ENCODE measurements at regions not wholly inside any gene's neighbourhood (a gene's known extent, or its start where the extent isn't known, plus 50 kb on each side); places are given as distances from the start of the nearest gene placed in this dataset.
A peak's percentile ranks its signal among the peaks of the same experiment; 100 is the strongest.

DNA sequence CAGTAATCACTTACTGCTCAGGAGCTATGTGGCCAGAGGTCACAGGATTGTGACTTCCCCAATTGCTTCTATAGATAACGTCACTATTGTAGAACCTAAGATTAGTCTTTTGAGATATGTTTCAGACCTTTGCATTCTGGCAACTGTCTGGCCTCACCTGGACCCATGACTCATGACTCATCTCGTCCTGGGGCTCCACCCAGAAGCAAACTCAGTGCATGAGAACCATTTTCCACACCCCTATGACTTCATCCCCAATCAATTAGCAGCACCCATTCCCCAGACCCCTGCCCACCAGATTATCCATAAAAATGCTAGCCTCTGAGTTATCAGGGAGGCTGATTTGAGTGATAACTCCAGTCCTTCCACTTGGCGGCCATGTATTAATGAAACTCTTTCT lies 186.9 kb downstream of the EMP1 start:
- no peak for DNase-seq (ENCODE audit: low read depth in 2 of 2)

DNA sequence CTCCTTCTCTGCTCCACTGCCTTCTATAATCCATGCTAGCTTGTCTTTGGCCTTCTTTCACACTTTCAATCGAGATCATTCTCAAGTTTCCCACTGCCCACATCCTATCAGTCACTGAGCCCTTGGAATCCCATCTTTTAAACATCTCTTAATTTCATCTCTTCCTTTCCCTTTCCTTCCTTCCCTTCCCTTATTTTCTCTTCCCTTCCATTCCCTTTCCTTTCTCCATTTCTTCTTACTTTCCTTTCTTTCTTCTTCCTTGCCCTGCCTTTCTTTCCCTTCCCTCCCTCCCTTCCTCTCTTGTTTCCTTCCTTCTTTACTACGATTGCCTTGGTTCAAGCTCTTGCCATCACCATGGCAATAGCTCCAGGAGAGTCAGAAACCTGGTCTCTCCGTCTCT lies 183.8 kb downstream of the EMP1 start:
- no peak for DNase-seq (ENCODE audit: low read depth in 2 of 2)

GRCh38 chr12:13379531-13380188 lies 183.1 kb downstream of the EMP1 start:
- no peak for DNase-seq (ENCODE audit: low read depth in 2 of 2)

GRCh38 chr12:13377698-13378097 lies 181.2 kb downstream of the EMP1 start:
- DNase-seq (ENCODE audit: low read depth in 2 of 2), result no peak

DNA sequence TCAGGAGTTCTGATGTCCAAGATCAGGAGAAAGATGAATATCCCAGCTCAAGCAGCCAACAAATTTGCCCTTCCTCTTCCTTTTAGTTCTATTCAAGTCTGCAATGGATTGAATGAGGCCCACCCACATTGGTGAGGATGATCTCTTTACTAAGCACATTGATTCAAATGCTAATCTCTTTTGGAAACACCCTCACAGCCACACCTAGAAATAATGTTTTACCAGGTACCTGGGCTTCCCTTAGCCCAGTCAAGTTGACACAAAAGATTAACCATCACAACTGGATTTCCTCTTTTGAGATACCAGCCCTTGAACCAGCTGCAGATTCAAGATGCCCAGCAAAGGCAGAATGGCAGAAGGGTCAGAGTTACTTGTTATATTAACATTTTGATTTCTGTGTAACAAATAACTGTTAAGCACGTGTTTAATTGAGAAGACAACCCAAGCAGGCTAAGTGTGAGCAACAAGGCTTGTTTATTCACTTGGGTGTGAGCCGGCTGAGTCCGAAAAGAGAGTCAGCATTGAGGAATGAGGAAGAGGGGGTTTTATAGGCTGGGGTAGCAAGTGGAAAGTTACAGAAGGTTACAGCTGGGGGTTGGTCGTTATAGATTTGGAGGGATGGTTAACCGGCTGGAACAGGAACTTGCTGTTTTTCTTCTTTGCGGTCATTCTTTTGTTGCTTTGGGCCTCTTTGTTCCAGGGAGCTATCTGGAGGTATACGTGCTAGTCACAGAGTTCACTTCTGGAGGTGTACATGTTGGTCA lies 180.3 kb downstream of the EMP1 start:
- no peak for DNase-seq (ENCODE audit: low read depth in 2 of 2)

DNA sequence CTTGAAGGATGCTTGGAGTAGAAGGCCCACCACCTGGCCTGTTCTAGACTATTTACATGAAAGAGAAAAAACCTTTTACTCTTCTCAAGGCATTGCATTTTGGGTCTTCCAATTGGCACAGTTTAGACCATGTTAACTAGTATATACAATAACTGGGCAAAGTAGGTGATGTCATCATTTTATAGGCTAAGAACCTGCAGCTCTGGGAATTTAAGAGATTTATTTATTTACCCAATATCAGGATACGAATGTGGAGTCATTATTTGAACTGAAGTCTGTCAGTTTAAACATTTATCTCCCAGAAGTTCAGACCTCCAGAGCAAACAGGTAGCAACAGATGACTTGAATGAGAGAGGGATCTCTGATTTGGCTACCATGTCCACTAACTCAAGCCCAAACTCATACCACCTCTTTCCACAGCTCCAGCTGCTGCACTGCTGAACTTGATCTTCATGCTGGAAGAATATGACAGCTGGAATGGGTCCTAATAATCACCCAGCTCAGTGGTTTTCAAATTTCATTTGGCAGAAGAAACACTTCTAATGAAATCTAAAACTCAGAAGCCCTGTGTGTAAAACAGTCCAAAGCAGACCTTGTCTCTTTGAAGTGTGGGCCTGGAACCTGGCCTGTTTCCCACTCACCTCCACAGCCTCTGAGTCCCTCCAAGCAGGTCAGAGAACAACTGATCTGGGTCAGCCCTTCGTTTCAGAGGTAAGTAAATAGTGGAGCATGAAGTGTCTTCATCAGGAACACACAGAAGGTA lies 179.2 kb downstream of the EMP1 start:
- no peak for DNase-seq (ENCODE audit: low read depth in 2 of 2)

DNA sequence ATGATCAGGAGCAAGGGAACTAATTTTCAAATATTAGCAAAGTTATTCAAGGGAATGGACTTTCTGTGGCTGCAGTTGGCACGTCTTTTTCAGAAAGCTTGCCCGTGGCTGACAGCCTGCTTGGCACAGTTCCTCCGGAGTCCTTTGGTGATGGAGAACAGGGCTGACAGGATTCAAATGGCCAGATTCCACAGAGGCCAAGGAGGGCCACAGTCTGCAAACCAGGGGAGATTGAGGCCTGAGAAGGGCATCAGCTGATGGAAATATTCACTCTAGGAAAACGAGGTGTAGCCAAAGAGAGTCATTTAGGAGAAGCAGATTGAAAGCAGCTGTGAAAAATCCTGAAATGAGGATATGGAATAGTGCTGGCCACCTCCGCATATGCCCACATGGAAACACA lies 178.3 kb downstream of the EMP1 start:
- no peak for DNase-seq (ENCODE audit: low read depth in 2 of 2)

DNA sequence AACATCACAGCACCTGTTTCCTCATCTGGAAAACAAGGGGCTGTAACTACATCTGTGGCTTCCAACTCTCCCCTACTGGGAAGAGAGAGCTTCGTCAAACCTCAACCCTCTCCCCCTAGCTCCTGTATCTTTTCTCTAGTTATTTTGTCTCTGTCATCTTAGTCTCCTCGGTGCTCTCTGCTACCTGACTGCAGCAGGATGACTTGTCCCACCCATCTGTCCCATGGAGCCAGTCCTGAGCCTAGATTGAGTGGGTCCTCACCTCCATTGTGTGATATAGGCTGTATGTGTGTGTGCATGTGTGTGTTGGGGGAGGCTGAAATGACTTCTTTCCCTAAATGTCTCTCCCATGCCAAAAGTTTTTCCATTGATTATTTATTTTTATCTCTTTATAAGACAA lies 177.3 kb downstream of the EMP1 start:
- no peak for DNase-seq (ENCODE audit: low read depth in 2 of 2)

DNA sequence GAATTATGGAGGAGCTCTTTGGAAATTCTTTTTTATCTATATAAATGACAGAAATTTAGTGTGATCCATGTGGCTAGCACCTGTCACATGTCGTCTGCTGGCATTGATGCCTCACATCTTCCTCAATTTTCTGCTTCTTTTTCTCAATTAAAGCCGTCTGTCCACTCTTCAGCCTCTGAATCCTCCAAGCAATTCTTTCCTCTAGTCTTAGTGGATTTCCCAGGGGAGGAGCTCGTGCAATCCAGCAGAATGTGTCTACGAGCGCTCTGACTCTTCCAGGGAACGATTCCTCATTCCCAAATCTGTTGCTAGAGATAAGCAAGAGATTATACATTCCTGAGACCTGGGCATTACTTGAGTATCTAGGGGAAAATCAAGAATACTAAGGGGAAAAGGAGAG lies 176.6 kb downstream of the EMP1 start:
- DNase-seq (ENCODE audit: low read depth in 2 of 2), result no peak

GRCh38 chr12:13372386-13372785 lies 175.9 kb downstream of the EMP1 start:
- no peak for DNase-seq (ENCODE audit: low read depth in 2 of 2)

DNA sequence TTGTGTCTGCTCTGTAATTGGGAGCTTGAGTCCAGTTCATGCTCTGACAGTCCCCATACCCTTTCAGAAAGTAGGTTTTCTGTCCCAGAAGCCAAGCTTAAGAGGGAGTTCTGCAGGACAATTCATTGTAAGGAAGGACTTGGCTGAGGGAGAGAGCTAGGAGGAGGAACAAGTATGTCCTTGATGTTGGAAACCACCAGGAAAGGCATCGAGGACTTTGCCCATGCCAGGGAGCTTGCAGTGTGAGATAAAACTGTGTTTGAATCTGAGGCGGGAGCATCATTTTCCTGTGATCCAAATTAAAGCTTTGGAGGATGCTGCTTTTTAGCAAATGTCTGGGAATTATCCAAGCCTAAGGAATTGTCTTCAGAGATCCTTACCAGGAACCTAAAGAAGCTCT lies 175.3 kb downstream of the EMP1 start:
- no peak for DNase-seq (ENCODE audit: low read depth in 2 of 2)

DNA sequence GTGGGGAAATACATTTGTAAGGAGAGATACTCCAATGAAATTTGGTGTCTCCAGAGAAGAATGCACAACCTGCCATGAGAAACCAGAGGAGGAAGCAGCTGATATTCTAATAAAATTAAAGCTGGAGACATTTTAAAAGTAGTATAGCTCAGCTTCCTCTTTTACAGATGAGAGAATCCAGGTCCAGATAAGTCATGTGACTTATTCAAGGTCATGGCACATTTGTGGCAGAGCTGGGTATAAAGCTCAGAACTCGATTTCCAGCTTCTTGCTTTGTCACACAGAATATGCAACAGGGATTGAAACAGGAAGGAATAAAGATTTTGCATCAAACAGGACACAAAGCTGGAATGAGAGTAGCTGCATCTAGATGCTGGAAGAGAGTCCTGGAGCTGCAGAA lies 174.8 kb downstream of the EMP1 start:
- DNase-seq (ENCODE audit: low read depth in 2 of 2), result no peak

- DNase-seq (ENCODE audit: low read depth in 2 of 2), result no peak
Measured at GRCh38 chr12:13369474-13370056, 173.0 kb downstream of the EMP1 start.

DNA sequence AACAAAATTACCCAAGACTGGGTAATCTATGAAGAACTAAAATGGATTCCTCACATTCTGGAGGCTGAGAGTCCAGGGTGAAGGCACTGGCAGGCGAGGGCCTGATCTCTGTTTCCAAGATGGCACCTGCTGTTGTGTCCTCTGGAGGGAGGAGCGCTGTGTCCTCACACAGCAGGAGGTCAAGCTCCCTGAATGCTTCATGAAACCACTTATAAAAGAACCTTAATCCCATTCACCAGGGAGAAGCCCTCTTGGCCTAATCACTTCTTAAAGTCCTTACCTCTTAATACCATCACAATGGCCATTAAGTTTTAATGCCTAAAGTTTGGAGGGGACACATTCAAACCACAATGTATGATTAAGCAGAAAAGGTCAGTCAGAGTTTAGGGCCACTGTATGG lies 172.4 kb downstream of the EMP1 start:
- no peak for DNase-seq (ENCODE audit: low read depth in 2 of 2)

- DNase-seq (ENCODE audit: low read depth in 2 of 2), result no peak
Measured at GRCh38 chr12:13368431-13368830, 171.9 kb downstream of the EMP1 start.

GRCh38 chr12:13367973-13368372 lies 171.4 kb downstream of the EMP1 start:
- DNase-seq (ENCODE audit: low read depth in 2 of 2), result no peak

DNA sequence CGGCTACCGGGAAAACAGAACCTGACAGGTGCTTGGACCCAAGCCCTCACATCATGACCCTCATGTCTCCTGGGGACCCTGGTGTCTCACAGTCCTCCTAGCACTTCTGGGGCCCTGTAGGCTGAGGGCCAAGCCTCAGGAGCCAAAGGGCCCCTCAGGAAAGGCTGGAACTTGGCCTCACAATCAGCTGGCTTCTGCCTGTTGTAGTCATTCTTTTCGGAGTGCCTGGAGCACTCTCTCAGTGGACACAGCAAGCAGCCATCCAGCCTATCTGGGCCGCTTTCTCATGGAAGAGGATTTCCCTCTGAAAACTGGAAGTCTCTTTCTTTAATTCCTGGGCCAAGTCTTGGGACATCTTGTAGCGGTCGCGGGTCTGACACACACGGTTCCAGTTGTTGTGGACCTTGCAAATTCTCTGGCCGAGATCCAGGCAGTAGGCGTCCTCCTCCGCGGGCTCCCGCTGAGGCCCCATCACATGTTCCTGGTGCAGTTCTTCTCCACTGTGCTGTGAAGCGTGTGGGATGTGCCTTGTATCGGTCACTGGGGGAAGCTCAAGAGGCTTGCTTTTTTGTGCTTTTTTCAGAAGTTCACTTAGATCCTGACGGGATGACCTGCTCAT lies 169.3 kb downstream of the EMP1 start:
- DNase-seq (ENCODE audit: low read depth in 2 of 2), result no peak

- peak in 1 of 2 donors; percentile 33 for DNase-seq (ENCODE audit: low read depth in 2 of 2)
Measured at GRCh38 chr12:13362260-13362841, 165.8 kb downstream of the EMP1 start.

GRCh38 chr12:13359636-13360035 lies 163.1 kb downstream of the EMP1 start:
- DNase-seq (ENCODE audit: low read depth in 2 of 2), result no peak

GRCh38 chr12:13358391-13358905 lies 161.9 kb downstream of the EMP1 start:
- no peak for DNase-seq (ENCODE audit: low read depth in 2 of 2)

- DNase-seq (ENCODE audit: low read depth in 2 of 2), result no peak
Measured at GRCh38 chr12:13350946-13351345, 154.4 kb downstream of the EMP1 start.
